ENCODE measurements at regions not wholly inside any gene's neighbourhood (a gene's known extent, or its start where the extent isn't known, plus 50 kb on each side); places are given as distances from the start of the nearest gene placed in this dataset.

DNA sequence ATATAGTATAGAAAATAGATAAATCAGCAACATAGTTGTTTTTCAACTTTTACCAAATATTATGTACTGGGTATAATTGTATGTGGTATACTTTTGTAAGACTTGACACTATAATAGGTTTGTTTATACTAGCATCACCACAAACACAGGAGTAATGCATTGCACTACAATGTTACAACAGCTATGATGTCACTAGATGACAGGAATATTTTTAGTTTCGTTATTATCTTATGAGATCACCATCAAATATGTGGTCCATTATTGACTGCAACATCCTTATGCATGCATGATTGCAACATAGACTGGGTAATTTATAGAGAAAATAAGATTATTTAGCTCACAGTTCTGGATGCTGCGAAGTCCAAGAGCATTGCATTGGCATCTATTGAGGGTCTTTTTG lies 678.4 kb upstream of the ZNF804A start:
- Mint-ChIP-seq H3K36me3 (ENCODE audit: low read depth) (no peaks in the 10 kb centered on the region), H3K27ac (ENCODE audit: unreplicated experiment) (no peak overlapping the region), H3K4me3 (no peak overlapping the region), H3K4me1 (no peaks in the 10 kb centered on the region), H3K27me3 (ENCODE audit: low read depth) (no peaks in the 10 kb centered on the region), H3K9me3 (peaks cover 4% of the 10 kb centered on the region)
- TF ChIP-seq, protein P1, sequence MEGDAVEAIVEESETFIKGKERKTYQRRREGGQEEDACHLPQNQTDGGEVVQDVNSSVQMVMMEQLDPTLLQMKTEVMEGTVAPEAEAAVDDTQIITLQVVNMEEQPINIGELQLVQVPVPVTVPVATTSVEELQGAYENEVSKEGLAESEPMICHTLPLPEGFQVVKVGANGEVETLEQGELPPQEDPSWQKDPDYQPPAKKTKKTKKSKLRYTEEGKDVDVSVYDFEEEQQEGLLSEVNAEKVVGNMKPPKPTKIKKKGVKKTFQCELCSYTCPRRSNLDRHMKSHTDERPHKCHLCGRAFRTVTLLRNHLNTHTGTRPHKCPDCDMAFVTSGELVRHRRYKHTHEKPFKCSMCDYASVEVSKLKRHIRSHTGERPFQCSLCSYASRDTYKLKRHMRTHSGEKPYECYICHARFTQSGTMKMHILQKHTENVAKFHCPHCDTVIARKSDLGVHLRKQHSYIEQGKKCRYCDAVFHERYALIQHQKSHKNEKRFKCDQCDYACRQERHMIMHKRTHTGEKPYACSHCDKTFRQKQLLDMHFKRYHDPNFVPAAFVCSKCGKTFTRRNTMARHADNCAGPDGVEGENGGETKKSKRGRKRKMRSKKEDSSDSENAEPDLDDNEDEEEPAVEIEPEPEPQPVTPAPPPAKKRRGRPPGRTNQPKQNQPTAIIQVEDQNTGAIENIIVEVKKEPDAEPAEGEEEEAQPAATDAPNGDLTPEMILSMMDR (conservative IDR thresholded peaks at IDR 0.05) = no peak
- DNase-seq (ENCODE audit: low read depth, low spot score) = no peak

DNA sequence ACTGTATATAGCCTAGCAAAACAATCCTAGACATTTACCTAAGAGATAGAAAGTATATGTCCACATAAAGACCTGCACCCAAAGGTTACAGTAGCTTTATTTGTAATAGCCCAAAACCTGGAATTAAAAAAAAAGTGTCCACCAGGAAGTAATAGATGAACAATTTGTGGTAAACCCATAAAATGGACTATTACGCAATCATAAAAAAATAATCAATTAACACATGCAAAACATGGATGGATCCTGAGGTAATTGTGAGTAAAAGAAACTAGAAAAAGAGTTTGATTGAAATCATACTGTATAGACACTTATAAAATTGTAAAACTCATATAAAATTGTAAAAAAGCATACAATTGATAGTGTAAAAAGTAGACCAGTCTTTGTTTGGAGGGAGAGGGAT lies 673.0 kb upstream of the ZNF804A start:
- Mint-ChIP-seq H3K27ac (ENCODE audit: unreplicated experiment) (no peak overlapping the region), H3K4me1 (no peaks in the 10 kb centered on the region), H3K4me3 (no peak overlapping the region), H3K36me3 (ENCODE audit: low read depth) (no peaks in the 10 kb centered on the region), H3K27me3 (ENCODE audit: low read depth) (no peaks in the 10 kb centered on the region), H3K9me3 (peaks cover 4% of the 10 kb centered on the region)
- TF ChIP-seq, protein P1 (conservative IDR thresholded peaks at IDR 0.05) = no peak
- no peak for DNase-seq (ENCODE audit: low read depth, low spot score)

GRCh38 chr2:183926433-183926832 lies 671.9 kb upstream of the ZNF804A start:
- TF ChIP-seq, protein P1 (conservative IDR thresholded peaks at IDR 0.05) = no peak
- Mint-ChIP-seq H3K9me3 (peaks cover 4% of the 10 kb centered on the region), H3K27me3 (ENCODE audit: low read depth) (no peaks in the 10 kb centered on the region), H3K27ac (ENCODE audit: unreplicated experiment) (no peak overlapping the region), H3K36me3 (ENCODE audit: low read depth) (no peaks in the 10 kb centered on the region), H3K4me3 (no peak overlapping the region), H3K4me1 (no peaks in the 10 kb centered on the region)
- DNase-seq (ENCODE audit: low read depth, low spot score) = no peak

- Mint-ChIP-seq H3K9me3 (peaks cover 4% of the 10 kb centered on the region), H3K27ac (ENCODE audit: unreplicated experiment) (peak overlapping the region; percentile 51), H3K36me3 (ENCODE audit: low read depth) (no peaks in the 10 kb centered on the region), H3K27me3 (ENCODE audit: low read depth) (no peaks in the 10 kb centered on the region), H3K4me3 (no peak overlapping the region), H3K4me1 (no peaks in the 10 kb centered on the region)
- TF ChIP-seq, protein P1 (conservative IDR thresholded peaks at IDR 0.05) = no peak
- DNase-seq (ENCODE audit: low read depth, low spot score) = no peak
These were observed 670.7 kb upstream of the ZNF804A start for GRCh38 chr2:183927406-183928325.

DNA sequence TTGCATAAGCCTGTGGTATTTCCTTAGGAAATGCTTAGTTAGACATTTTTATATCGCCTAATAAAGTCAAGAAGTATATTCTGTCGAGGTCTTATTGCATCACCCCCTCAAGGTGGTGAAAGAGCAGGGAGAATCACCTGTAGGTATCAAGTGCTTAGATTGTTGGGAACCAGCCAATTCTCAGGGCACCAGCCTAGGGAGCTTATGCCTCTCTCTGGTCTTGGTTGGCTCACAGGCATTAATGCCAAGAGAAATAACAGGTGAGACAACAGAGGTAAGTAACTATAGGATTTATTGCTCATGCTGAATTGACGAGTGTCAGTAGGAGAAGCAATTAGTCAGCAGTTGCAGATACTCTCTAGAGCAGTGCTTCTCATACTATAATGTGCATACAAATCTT lies 663.3 kb upstream of the ZNF804A start:
- H3K27ac Mint-ChIP-seq (ENCODE audit: unreplicated experiment) = no peak overlapping the region
- peaks cover 5% of the 10 kb centered on the region for H3K9me3 Mint-ChIP-seq
- TF ChIP-seq, protein P1 (conservative IDR thresholded peaks at IDR 0.05) = no peak
- no peak overlapping the region for H3K4me3 Mint-ChIP-seq
- H3K36me3 Mint-ChIP-seq (ENCODE audit: low read depth) = no peaks in the 10 kb centered on the region
- no peaks in the 10 kb centered on the region for H3K27me3 Mint-ChIP-seq (ENCODE audit: low read depth)
- H3K4me1 Mint-ChIP-seq = no peaks in the 10 kb centered on the region
- no peak for DNase-seq (ENCODE audit: low read depth, low spot score)

Measured in neural crest cell (in vitro differentiated cells).